SK-N-SH (cell line): ENCODE measurements at regions not wholly inside any gene's neighbourhood (a gene's known extent, or its start where the extent isn't known, plus 50 kb on each side); places are given as distances from the start of the nearest gene placed in this dataset.

ENCODE experiments used
- CTCF ChIA-PET: fragments of 300-600, 350-600 bp; formaldehyde crosslinking; extraction: SDS; loops from one replicate; lab custom pipeline; 2021; lab: Yijun Ruan, JAX
- POLR2A ChIA-PET: fragments of 350-600 bp; sonication (Branson Sonifier 250); formaldehyde crosslinking; extraction: SDS; loops from one replicate; lab custom pipeline; 2020; ENCODE audit warnings: antibody characterized with exemption, inconsistent platforms; lab: Yijun Ruan, JAX
- DNase-seq: peaks from one replicate; pipeline ENCODE4 v3.0.0; 2012
- H2AFZ ChIP-seq: fragments of 200-600 bp; sonication (generic); 2 replicates; pipeline ENCODE4 v1.8.1; 2016; ENCODE audit warnings: antibody characterized with exemption, mild to moderate bottlenecking, low read depth
- H3F3A ChIP-seq: fragments of 200-600 bp; sonication (generic); replicated peaks from 2 replicates; pipeline ENCODE3; 2016; ENCODE audit warnings: antibody characterized with exemption, mild to moderate bottlenecking; ENCODE audit not compliant: insufficient read depth
- H3K27ac ChIP-seq, 2 experiments: fragments of 200-500 bp in 1 of 2; fragments of 200-600 bp in 1 of 2; sonication (Bioruptor generic) in 1 of 2; sonication (generic), shearing (Covaris generic) in 1 of 2; 2 replicates each; pipeline versions ENCODE4 v1.5.1 to v1.6.1; 2014 to 2016; ENCODE audit warnings: low read depth in 2 of 2, inconsistent platforms in 1 of 2, low read length in 1 of 2, mild to moderate bottlenecking in 1 of 2, mixed read lengths in 1 of 2
- H3K27me3 ChIP-seq: fragments of 200-600 bp; sonication (generic), shearing (Covaris generic); 2 replicates; pipeline ENCODE4 v1.6.1; 2016; ENCODE audit warnings: mixed run types; ENCODE audit not compliant: insufficient read depth
- H3K36me3 ChIP-seq, 2 experiments: fragments of 200-500 bp in 1 of 2; fragments of 200-600 bp in 1 of 2; sonication (Bioruptor generic) in 1 of 2; sonication (generic) in 1 of 2; replicated peaks in 1 of 2; 2 replicates each; pipeline versions ENCODE3 to v1.5.1; 2014 to 2016; ENCODE audit warnings: low read length in 1 of 2, mild to moderate bottlenecking in 1 of 2; ENCODE audit not compliant: insufficient read depth in 2 of 2, control insufficient read depth in 1 of 2
- H3K4me1 ChIP-seq, 2 experiments: fragments of 200-500 bp in 1 of 2; fragments of 200-600 bp in 1 of 2; sonication (Bioruptor generic) in 1 of 2; sonication (generic), shearing (Covaris generic) in 1 of 2; 2 replicates each; pipeline versions ENCODE4 v1.5.1 to v1.6.1; 2014 to 2016; ENCODE audit warnings: low read depth in 1 of 2, low read length in 1 of 2, mixed run types in 1 of 2; ENCODE audit not compliant: insufficient read depth in 2 of 2, control insufficient read depth in 1 of 2
- H3K4me2 ChIP-seq: fragments of 200-600 bp; sonication (generic), shearing (Covaris generic); 2 replicates; pipeline ENCODE4 v1.6.1; 2017; ENCODE audit warnings: mixed run types
- H3K4me3 ChIP-seq, 2 experiments: fragments of 200-500 bp in 1 of 2; fragments of 200-600 bp in 1 of 2; sonication (Bioruptor generic) in 1 of 2; sonication (generic), shearing (Covaris generic) in 1 of 2; 2 replicates each; pipeline versions ENCODE4 v1.5.1 to v1.8.1; 2014 to 2016; ENCODE audit warnings: low read depth in 2 of 2, inconsistent platforms in 1 of 2, low read length in 1 of 2, mild to moderate bottlenecking in 1 of 2, mixed read lengths in 1 of 2, moderate library complexity in 1 of 2
- H3K79me2 ChIP-seq: fragments of 200-600 bp; sonication (generic); 2 replicates; pipeline ENCODE4 v1.8.1; 2017; ENCODE audit warnings: mild to moderate bottlenecking; ENCODE audit not compliant: insufficient read depth
- H3K9ac ChIP-seq: fragments of 200-600 bp; sonication (generic); 2 replicates; pipeline ENCODE4 v1.6.1; 2017; ENCODE audit warnings: mixed run types
- H3K9me2 ChIP-seq: fragments of 200-600 bp; sonication (generic); 2 replicates; pipeline ENCODE4 v1.6.1; 2017; ENCODE audit warnings: mixed run types
- H3K9me3 ChIP-seq: fragments of 200-600 bp; sonication (generic); 2 replicates; pipeline ENCODE4 v1.6.1; 2017; ENCODE audit warnings: mixed run types, mild to moderate bottlenecking, moderate library complexity
- H4K20me1 ChIP-seq: fragments of 200-600 bp; sonication (generic); 2 replicates; pipeline ENCODE4 v1.6.1; 2017; ENCODE audit warnings: mild to moderate bottlenecking, mixed run types; ENCODE audit not compliant: insufficient read depth
- FOSL2 ChIP-seq: IDR thresholded peaks from 2 replicates; pipeline ENCODE4 v1.4.0; 2012; ENCODE audit warnings: low read depth, mild to moderate bottlenecking, moderate library complexity, borderline replicate concordance
- FOXM1 ChIP-seq: IDR thresholded peaks from 2 replicates; pipeline ENCODE4 v1.4.0; 2012; ENCODE audit warnings: low read depth, mild to moderate bottlenecking
- JUND ChIP-seq: IDR thresholded peaks from 2 replicates; pipeline ENCODE4 v1.4.0; 2012
- MEF2A ChIP-seq: IDR thresholded peaks from 2 replicates; pipeline ENCODE4 v1.4.0; 2012; ENCODE audit warnings: low read depth, borderline replicate concordance
- MXI1 ChIP-seq: IDR thresholded peaks from 2 replicates; pipeline ENCODE4 v1.6.1; 2012; ENCODE audit warnings: mild to moderate bottlenecking, low read depth, low read length, improper control_type of control experiment
- NFIC ChIP-seq: IDR thresholded peaks from 2 replicates; pipeline ENCODE4 v1.4.0; 2012; ENCODE audit warnings: borderline replicate concordance
- RAD21 ChIP-seq: IDR thresholded peaks from 2 replicates; pipeline ENCODE4 v1.6.1; 2012; ENCODE audit warnings: mild to moderate bottlenecking, low read length
- RFX5 ChIP-seq: IDR thresholded peaks from 2 replicates; pipeline ENCODE4 v1.6.1; 2012; ENCODE audit warnings: mild to moderate bottlenecking, improper control_type of control experiment, low read length
- RXRA ChIP-seq: IDR thresholded peaks from 2 replicates; pipeline ENCODE4 v1.4.0; 2012; ENCODE audit warnings: low read depth, mild to moderate bottlenecking, borderline replicate concordance
- SIN3A ChIP-seq: IDR thresholded peaks from 2 replicates; pipeline ENCODE4 v1.6.1; 2012; ENCODE audit warnings: low read depth, mild to moderate bottlenecking, low read length, moderate library complexity, borderline replicate concordance
- TAF1 ChIP-seq: IDR thresholded peaks from 2 replicates; pipeline ENCODE4 v1.6.1; 2012; ENCODE audit warnings: low read depth, mild to moderate bottlenecking, low read length, moderate library complexity, borderline replicate concordance
- TCF12 ChIP-seq: IDR thresholded peaks from 2 replicates; pipeline ENCODE4 v1.4.0; 2012
- TEAD4 ChIP-seq: IDR thresholded peaks from 2 replicates; pipeline ENCODE4 v1.4.0; 2012; ENCODE audit warnings: mild to moderate bottlenecking, borderline replicate concordance; ENCODE audit not compliant: insufficient read depth
- WGBS: methylation state at CpG from one replicate; pipeline ENCODE4 v1.1.6; 2017; ENCODE audit warnings: low lambda C conversion rate; 5-methylcytosine and 5-hydroxymethylcytosine counted together
- TF ChIP-seq, protein P1 (sequence below): fragments of 150-350 bp; IDR thresholded peaks from 2 replicates; pipeline ENCODE4 v1.6.1; 2016; ENCODE audit warnings: mild to moderate bottlenecking, low read depth, low read length
- TF ChIP-seq, protein P2 (sequence below): IDR thresholded peaks from 2 replicates; pipeline ENCODE4; 2012
- TF ChIP-seq, protein P3 (sequence below): fragments of 150-350 bp; IDR thresholded peaks from 2 replicates; pipeline ENCODE4 v1.6.1; 2017; ENCODE audit warnings: antibody characterized with exemption, low read length, low read depth, borderline replicate concordance

DNA sequence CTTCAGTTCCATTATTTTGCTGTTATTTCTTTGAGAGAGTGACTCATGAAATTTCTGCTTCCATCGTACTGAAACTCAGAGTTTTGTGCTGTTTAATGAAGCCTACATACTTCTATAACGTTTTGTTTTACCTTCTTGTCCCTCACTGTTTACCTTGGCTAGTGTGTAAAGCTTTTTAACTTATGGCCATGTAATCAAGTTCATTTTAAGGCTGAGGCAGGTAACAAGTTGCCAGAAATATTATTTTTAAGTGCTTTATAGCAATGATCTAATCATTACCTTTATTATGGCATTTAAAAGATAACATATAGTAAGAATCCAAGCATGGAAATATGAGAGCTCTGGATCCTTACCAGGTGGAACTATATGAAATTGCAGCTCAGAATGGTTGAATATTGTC lies 102.3 kb upstream of the FAT1 start:
- H3K4me3 ChIP-seq = no peak overlapping the region
- no peak overlapping the region for H3K4me2 ChIP-seq
- no peaks in the 10 kb centered on the region for H3K79me2 ChIP-seq
- ChIA-PET CTCF (no interaction called here), POLR2A (no interaction called here)
- no peaks in the 10 kb centered on the region for H3K9me2 ChIP-seq
- 21% methylated on average over 2 of the region's 2 CpGs for WGBS
- H3K27ac ChIP-seq = no peak overlapping the region
- H3K27me3 ChIP-seq = no peaks in the 10 kb centered on the region
- no peaks in the 10 kb centered on the region for H4K20me1 ChIP-seq
- no peaks in the 10 kb centered on the region for H3K4me1 ChIP-seq
- H3K36me3 ChIP-seq = no peaks in the 10 kb centered on the region
- H3K9ac ChIP-seq = no peak overlapping the region
- no peaks in the 10 kb centered on the region for H3K9me3 ChIP-seq
- no peak for DNase-seq
- H3F3A ChIP-seq = no peaks in the 10 kb centered on the region
- H2AFZ ChIP-seq = no peak overlapping the region
- TF ChIP-seq TEAD4 = no peak
- no peak for TF ChIP-seq FOXM1
- no peak for TF ChIP-seq TAF1
- TF ChIP-seq FOSL2 = no peak
- TF ChIP-seq SIN3A = no peak
- TF ChIP-seq, protein P1, sequence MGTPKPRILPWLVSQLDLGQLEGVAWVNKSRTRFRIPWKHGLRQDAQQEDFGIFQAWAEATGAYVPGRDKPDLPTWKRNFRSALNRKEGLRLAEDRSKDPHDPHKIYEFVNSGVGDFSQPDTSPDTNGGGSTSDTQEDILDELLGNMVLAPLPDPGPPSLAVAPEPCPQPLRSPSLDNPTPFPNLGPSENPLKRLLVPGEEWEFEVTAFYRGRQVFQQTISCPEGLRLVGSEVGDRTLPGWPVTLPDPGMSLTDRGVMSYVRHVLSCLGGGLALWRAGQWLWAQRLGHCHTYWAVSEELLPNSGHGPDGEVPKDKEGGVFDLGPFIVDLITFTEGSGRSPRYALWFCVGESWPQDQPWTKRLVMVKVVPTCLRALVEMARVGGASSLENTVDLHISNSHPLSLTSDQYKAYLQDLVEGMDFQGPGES = no peak

DNA sequence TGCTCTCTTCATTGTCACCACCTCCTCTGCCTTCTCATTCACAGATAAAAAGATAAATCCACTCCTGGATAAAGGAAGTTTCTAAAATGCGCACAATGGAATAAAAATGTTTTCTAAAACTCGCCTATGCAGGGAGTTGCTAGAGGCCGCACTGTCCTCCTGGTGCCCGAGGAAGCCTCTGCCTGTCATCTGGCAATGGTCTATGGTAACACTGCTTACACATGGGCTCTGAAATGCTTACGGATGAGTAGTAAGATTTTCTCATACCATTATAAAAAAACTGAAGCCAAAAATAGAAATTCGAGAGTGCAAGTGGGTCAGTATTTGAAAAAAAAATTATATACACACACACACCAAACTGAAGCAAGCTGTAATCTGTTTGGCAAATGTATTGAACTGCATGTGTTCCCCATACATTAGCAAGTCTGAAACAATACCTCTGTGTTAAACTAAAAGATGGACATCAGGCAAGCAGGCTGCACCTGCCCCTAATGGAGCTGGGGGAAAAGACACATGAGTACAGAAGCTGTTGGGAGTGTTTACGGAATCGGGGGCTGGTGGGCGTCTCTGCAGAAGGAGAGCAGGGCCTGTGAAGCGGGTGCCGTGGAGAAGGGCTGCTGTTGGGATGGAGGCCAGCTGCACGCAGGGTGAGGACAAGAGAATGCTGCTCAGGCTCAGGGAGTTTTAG lies 103.3 kb upstream of the FAT1 start:
- H3K4me3 ChIP-seq = no peak overlapping the region
- ChIA-PET POLR2A (no interaction called here), CTCF (no interaction called here)
- H3K4me1 ChIP-seq = no peaks in the 10 kb centered on the region
- no peak overlapping the region for H2AFZ ChIP-seq
- no peaks in the 10 kb centered on the region for H4K20me1 ChIP-seq
- 51% methylated on average over 12 of the region's 12 CpGs for WGBS
- no peak overlapping the region for H3K4me2 ChIP-seq
- H3K9ac ChIP-seq = no peak overlapping the region
- H3F3A ChIP-seq = no peaks in the 10 kb centered on the region
- no peaks in the 10 kb centered on the region for H3K36me3 ChIP-seq
- H3K27me3 ChIP-seq = no peaks in the 10 kb centered on the region
- no peaks in the 10 kb centered on the region for H3K79me2 ChIP-seq
- no peaks in the 10 kb centered on the region for H3K9me2 ChIP-seq
- H3K27ac ChIP-seq = no peak overlapping the region
- DNase-seq = no peak
- H3K9me3 ChIP-seq = no peaks in the 10 kb centered on the region
- TF ChIP-seq MEF2A (no peak), RFX5 (no peak), TAF1 (no peak), NFIC (no peak), MXI1 (no peak), RAD21 (no peak), TCF12 (no peak), RXRA (no peak), JUND (no peak)
- TF ChIP-seq, protein P2, sequence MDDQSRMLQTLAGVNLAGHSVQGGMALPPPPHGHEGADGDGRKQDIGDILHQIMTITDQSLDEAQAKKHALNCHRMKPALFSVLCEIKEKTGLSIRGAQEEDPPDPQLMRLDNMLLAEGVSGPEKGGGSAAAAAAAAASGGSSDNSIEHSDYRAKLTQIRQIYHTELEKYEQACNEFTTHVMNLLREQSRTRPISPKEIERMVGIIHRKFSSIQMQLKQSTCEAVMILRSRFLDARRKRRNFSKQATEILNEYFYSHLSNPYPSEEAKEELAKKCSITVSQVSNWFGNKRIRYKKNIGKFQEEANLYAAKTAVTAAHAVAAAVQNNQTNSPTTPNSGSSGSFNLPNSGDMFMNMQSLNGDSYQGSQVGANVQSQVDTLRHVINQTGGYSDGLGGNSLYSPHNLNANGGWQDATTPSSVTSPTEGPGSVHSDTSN = no peak
- TF ChIP-seq, protein P3, sequence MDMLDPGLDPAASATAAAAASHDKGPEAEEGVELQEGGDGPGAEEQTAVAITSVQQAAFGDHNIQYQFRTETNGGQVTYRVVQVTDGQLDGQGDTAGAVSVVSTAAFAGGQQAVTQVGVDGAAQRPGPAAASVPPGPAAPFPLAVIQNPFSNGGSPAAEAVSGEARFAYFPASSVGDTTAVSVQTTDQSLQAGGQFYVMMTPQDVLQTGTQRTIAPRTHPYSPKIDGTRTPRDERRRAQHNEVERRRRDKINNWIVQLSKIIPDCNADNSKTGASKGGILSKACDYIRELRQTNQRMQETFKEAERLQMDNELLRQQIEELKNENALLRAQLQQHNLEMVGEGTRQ = no peak
